Natural killer cell (primary cell): ENCODE measurements at regions not wholly inside any gene's neighbourhood (a gene's known extent, or its start where the extent isn't known, plus 50 kb on each side); places are given as distances from the start of the nearest gene placed in this dataset.

Source experiments
- ATAC-seq, 3 donors: fragments of 150-1000 bp in 2 of 3; fragments of 200-7000 bp in 1 of 3; cut with Tn5 transposase; 1 replicate in 1 of 3; 2 replicates in 2 of 3; pipeline ENCODE4 v1.10.0; 2021; ENCODE audit warnings: mild to moderate bottlenecking in 2 of 3, moderate library complexity in 2 of 3
- DNase-seq, 2 donors: peaks; one replicate each; pipeline versions ENCODE4 v3.0.0 to v3.0.0-alpha.2; 2013 to 2021; ENCODE audit warnings: mixed read lengths in 1 of 2
- H3K27ac ChIP-seq: one replicate; pipeline ENCODE4 v1.5.1; 2013; ENCODE audit warnings: mild to moderate bottlenecking, low read length
- H3K27me3 ChIP-seq: one replicate; pipeline ENCODE4 v1.6.1; 2013; ENCODE audit warnings: low read length; ENCODE audit not compliant: control insufficient read depth, insufficient read depth
- H3K36me3 ChIP-seq: one replicate; pipeline ENCODE4 v1.6.1; 2013; ENCODE audit warnings: low read length; ENCODE audit not compliant: control insufficient read depth, insufficient read depth
- H3K4me1 ChIP-seq: one replicate; pipeline ENCODE4 v1.6.1; 2013; ENCODE audit warnings: low read length; ENCODE audit not compliant: control insufficient read depth, insufficient read depth
- H3K4me3 ChIP-seq: one replicate; pipeline ENCODE4 v1.5.1; 2013; ENCODE audit warnings: low read length
- H3K9me3 ChIP-seq: one replicate; pipeline ENCODE4 v1.6.1; 2013; ENCODE audit warnings: low read length; ENCODE audit not compliant: control insufficient read depth, insufficient read depth
- H3K27ac Mint-ChIP-seq, 2 donors: one replicate each; pipeline ENCODE4 v1.8.0; 2022; ENCODE audit warnings: mild to moderate bottlenecking in 2 of 2, mixed read lengths in 2 of 2, moderate library complexity in 1 of 2
- H3K27me3 Mint-ChIP-seq, 2 donors: one replicate each; pipeline ENCODE4 v1.8.0; 2022; ENCODE audit warnings: low read depth in 2 of 2, mixed read lengths in 2 of 2
- H3K36me3 Mint-ChIP-seq: one replicate; pipeline ENCODE4 v1.8.0; 2022; ENCODE audit warnings: mixed read lengths
- H3K4me1 Mint-ChIP-seq, 2 donors: one replicate each; pipeline ENCODE4 v1.8.0; 2022; ENCODE audit warnings: mixed read lengths in 2 of 2
- H3K4me3 Mint-ChIP-seq: one replicate; pipeline ENCODE4 v1.8.0; 2022; ENCODE audit warnings: mild to moderate bottlenecking, moderate library complexity, mixed read lengths
- H3K9me3 Mint-ChIP-seq, 2 donors: one replicate each; pipeline ENCODE4 v1.8.0; 2022; ENCODE audit warnings: mixed read lengths in 2 of 2
- CTCF ChIP-seq: fragments of 200-600 bp; IDR thresholded peaks from one replicate; pipeline ENCODE4 v1.8.0; 2022; ENCODE audit warnings: antibody characterized with exemption
- WGBS: methylation state at CpG from one replicate; pipeline ENCODE4 v1.1.7; 2013; ENCODE audit warnings: missing lambda C conversion rate; ENCODE audit not compliant: insufficient coverage; 5-methylcytosine and 5-hydroxymethylcytosine counted together
- intact Hi-C: fragments of 100-400 bp; cut with micrococcal nuclease; formaldehyde crosslinking; loops from one replicate; pipeline ENCODE4 v1.14.2; 2022

- Histone ChIP-seq H3K9me3 (no peaks in the 10 kb centered on the region), H3K27ac (no peak overlapping the region), H3K27me3 (no peaks in the 10 kb centered on the region), H3K36me3 (no peaks in the 10 kb centered on the region), H3K4me1 (no peaks in the 10 kb centered on the region), H3K4me3 (no peak overlapping the region)
- TF ChIP-seq CTCF, result no peak
- H3K4me1 Mint-ChIP-seq, result no peaks in the 10 kb centered on the region
- no peak for ATAC-seq
- no peak overlapping the region for H3K4me3 Mint-ChIP-seq
- no peak for DNase-seq
- peaks cover 6 to 7% of the 10 kb centered on the region in 2 donors for H3K9me3 Mint-ChIP-seq
- no peaks in the 10 kb centered on the region for H3K36me3 Mint-ChIP-seq
- H3K27me3 Mint-ChIP-seq, result no peaks in the 10 kb centered on the region
- intact Hi-C loops, result no loop called here
- no peak overlapping the region for H3K27ac Mint-ChIP-seq
These were observed 80.4 kb downstream of the RFPL4B start for GRCh38 chr6:112427499-112427898.

GRCh38 chr6:112428477-112428876 lies 81.3 kb downstream of the RFPL4B start:
- DNase-seq (no peak), ATAC-seq (no peak)
- no peaks in the 10 kb centered on the region for H3K36me3 Mint-ChIP-seq

GRCh38 chr6:112429226-112429625 lies 82.1 kb downstream of the RFPL4B start:
- Histone ChIP-seq H3K36me3 (no peaks in the 10 kb centered on the region), H3K27me3 (no peaks in the 10 kb centered on the region), H3K4me3 (no peak overlapping the region), H3K9me3 (no peaks in the 10 kb centered on the region), H3K4me1 (no peaks in the 10 kb centered on the region), H3K27ac (no peak overlapping the region)
- Mint-ChIP-seq H3K27me3 (no peaks in the 10 kb centered on the region), H3K4me1 (no peaks in the 10 kb centered on the region), H3K9me3 (peaks cover 3 to 5% of the 10 kb centered on the region in 2 donors), H3K27ac (no peak overlapping the region), H3K36me3 (no peaks in the 10 kb centered on the region), H3K4me3 (no peak overlapping the region)
- intact Hi-C loops, result no loop called here
- 77% methylated on average over 3 of the region's 3 CpGs for WGBS
- no peak for DNase-seq
- TF ChIP-seq CTCF, result no peak
- no peak for ATAC-seq

More at GRCh38 chr6:112428477-112428876, 81.3 kb downstream of the RFPL4B start:
- Mint-ChIP-seq H3K27ac (no peak overlapping the region), H3K4me3 (no peak overlapping the region), H3K4me1 (no peaks in the 10 kb centered on the region), H3K9me3 (peaks cover 5 to 7% of the 10 kb centered on the region in 2 donors), H3K27me3 (no peaks in the 10 kb centered on the region)
- Histone ChIP-seq H3K4me3 (no peak overlapping the region), H3K9me3 (no peaks in the 10 kb centered on the region), H3K4me1 (no peaks in the 10 kb centered on the region), H3K27ac (no peak overlapping the region), H3K36me3 (no peaks in the 10 kb centered on the region), H3K27me3 (no peaks in the 10 kb centered on the region)
- intact Hi-C loops, result no loop called here
- no peak for TF ChIP-seq CTCF
- WGBS, result 75% methylated on average over 2 of the region's 2 CpGs

- H3K27ac Mint-ChIP-seq, result no peak overlapping the region
- no peaks in the 10 kb centered on the region for H3K27me3 ChIP-seq
- intact Hi-C loops, result no loop called here
- no peak overlapping the region for H3K4me3 ChIP-seq
- no peaks in the 10 kb centered on the region for H3K4me1 ChIP-seq
- WGBS, result 100% methylated on average over 1 of the region's 2 CpGs
- H3K27me3 Mint-ChIP-seq, result no peaks in the 10 kb centered on the region
- no peaks in the 10 kb centered on the region for H3K4me1 Mint-ChIP-seq
- no peak for TF ChIP-seq CTCF
- no peak for ATAC-seq
- H3K9me3 Mint-ChIP-seq, result peaks cover 0 to 3% of the 10 kb centered on the region in 2 donors
- H3K27ac ChIP-seq, result no peak overlapping the region
- DNase-seq, result no peak
- H3K36me3 Mint-ChIP-seq, result no peaks in the 10 kb centered on the region
- no peaks in the 10 kb centered on the region for H3K36me3 ChIP-seq
- H3K4me3 Mint-ChIP-seq, result no peak overlapping the region
- H3K9me3 ChIP-seq, result no peaks in the 10 kb centered on the region
These were observed 84.7 kb downstream of the RFPL4B start for GRCh38 chr6:112431803-112432202.
